ENCODE measurements at regions not wholly inside any gene's neighbourhood (a gene's known extent, or its start where the extent isn't known, plus 50 kb on each side); places are given as distances from the start of the nearest gene placed in this dataset.
A peak's percentile ranks its signal among the peaks of the same experiment; 100 is the strongest.
"Not testable (repeated sequence)": the region's sequence is repeated elsewhere in the genome, so short reads cannot be mapped to it uniquely, and the experiment has no call there.

GRCh38 chr14:105647784-105648608 lies 121.6 kb downstream of the TMEM121 start:
- TF ChIP-seq, protein P1, sequence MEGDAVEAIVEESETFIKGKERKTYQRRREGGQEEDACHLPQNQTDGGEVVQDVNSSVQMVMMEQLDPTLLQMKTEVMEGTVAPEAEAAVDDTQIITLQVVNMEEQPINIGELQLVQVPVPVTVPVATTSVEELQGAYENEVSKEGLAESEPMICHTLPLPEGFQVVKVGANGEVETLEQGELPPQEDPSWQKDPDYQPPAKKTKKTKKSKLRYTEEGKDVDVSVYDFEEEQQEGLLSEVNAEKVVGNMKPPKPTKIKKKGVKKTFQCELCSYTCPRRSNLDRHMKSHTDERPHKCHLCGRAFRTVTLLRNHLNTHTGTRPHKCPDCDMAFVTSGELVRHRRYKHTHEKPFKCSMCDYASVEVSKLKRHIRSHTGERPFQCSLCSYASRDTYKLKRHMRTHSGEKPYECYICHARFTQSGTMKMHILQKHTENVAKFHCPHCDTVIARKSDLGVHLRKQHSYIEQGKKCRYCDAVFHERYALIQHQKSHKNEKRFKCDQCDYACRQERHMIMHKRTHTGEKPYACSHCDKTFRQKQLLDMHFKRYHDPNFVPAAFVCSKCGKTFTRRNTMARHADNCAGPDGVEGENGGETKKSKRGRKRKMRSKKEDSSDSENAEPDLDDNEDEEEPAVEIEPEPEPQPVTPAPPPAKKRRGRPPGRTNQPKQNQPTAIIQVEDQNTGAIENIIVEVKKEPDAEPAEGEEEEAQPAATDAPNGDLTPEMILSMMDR (IDR thresholded peaks at IDR 0.05) = no peak
- Histone ChIP-seq H3K4me1 (no peaks in the 10 kb centered on the region), H3K27ac (no peak overlapping the region), H3K27me3 (ENCODE audit: low read depth) (no peaks in the 10 kb centered on the region), H3K4me3 (no peak overlapping the region), H3K9me3 (no peaks in the 10 kb centered on the region), H3K36me3 (no peaks in the 10 kb centered on the region)
- intact Hi-C loops (cut with DNase I) = no loop called here
- ATAC-seq (peak in 1 of 2 donors; percentile 17), DNase-seq (peak; percentile 38)

- H3K27ac ChIP-seq; ATAC-seq; intact Hi-C loops (cut with DNase I); H3K4me3 ChIP-seq; H3K4me1 ChIP-seq; H3K36me3 ChIP-seq; H3K27me3 ChIP-seq (ENCODE audit: low read depth); H3K9me3 ChIP-seq; DNase-seq: not testable (repeated sequence)
Measured at GRCh38 chr14:105648609-105649535, 122.5 kb downstream of the TMEM121 start.

GRCh38 chr14:105652317-105652716 lies 125.9 kb downstream of the TMEM121 start:
- H3K9me3 ChIP-seq; intact Hi-C loops (cut with DNase I); ATAC-seq; H3K27me3 ChIP-seq (ENCODE audit: low read depth); H3K4me3 ChIP-seq; H3K36me3 ChIP-seq; DNase-seq; H3K4me1 ChIP-seq; H3K27ac ChIP-seq: not testable (repeated sequence)

DNA sequence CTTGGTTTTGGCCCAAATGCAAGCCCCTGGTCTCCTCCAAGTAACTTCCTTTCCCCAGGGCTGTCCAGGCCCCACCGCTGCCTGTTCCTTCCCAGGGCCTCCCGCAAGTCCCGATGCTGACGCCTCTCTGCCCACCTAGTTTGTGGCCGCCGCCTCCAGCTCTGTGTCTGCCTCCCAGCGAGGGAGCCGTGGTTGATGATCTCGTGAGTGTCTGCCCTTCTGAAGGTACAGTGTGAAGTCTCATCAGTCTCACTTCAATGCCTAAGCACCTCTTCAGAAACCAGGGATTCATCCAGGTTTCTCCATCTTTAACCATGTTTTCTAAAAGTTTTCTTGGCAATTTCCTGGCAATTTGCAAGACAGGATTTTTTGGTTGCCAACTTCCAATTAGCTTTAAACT lies 127.5 kb downstream of the TMEM121 start:
- intact Hi-C loops (cut with DNase I); H3K4me1 ChIP-seq; H3K4me3 ChIP-seq; DNase-seq; H3K27ac ChIP-seq; H3K9me3 ChIP-seq; ATAC-seq; H3K27me3 ChIP-seq (ENCODE audit: low read depth); H3K36me3 ChIP-seq: not testable (repeated sequence)

DNA sequence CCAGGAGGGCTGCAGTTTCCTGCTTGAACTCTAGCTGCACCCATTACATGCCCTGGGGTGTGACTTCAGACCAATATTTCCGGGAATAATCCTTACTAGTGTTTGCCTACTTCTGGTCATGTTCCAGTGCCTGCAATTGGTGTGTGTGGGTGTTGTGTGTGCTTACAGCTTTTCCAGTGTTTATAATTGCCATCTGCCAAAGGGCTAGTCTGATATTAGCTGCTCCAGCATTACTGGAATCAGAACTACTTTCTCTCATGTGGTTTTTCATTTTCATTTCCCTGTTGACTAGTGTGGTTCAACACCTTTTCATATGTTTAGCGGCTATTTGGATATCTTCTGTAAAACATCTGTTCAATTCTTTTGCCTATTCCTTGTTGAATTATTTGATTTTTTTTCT lies 132.9 kb downstream of the TMEM121 start:
- H3K4me3 ChIP-seq; H3K9me3 ChIP-seq; H3K27me3 ChIP-seq (ENCODE audit: low read depth); H3K27ac ChIP-seq; ATAC-seq; H3K4me1 ChIP-seq; H3K36me3 ChIP-seq; DNase-seq; intact Hi-C loops (cut with DNase I): not testable (repeated sequence)

DNA sequence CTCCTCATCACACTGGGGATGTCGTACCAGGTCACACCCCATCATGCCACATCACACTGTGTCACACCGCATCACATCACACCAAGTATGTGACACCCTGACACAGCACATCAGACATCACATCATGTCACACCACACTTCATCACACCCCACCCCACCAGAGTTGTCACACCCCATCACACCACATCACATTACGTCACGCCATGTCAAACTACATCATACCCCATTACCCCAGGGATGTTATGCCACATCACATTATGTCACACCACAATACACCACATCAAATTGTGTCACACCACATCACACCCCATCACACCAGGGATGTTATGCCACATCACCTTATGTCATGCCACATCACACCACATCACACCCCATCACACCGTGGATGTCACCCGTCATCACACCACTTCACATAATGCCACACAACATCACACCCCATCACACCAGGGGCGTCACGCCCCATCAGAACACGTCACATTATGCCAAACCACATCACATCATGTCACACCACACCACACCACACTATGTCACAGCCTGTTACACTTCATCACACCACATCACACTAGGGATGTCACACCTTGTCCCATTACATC lies 133.6 kb downstream of the TMEM121 start:
- Histone ChIP-seq H3K36me3 (no peaks in the 10 kb centered on the region), H3K9me3 (no peaks in the 10 kb centered on the region), H3K4me1 (no peaks in the 10 kb centered on the region), H3K27ac (no peak overlapping the region), H3K27me3 (ENCODE audit: low read depth) (no peaks in the 10 kb centered on the region), H3K4me3 (no peak overlapping the region)
- TF ChIP-seq, protein P1 (IDR thresholded peaks at IDR 0.05) = no peak
- peak in 1 of 2 donors; percentile 13 for ATAC-seq
- intact Hi-C loops (cut with DNase I) = no loop called here
- no peak for DNase-seq

- intact Hi-C loops (cut with DNase I) = no loop called here
- no peak for DNase-seq
- H3K9me3 ChIP-seq = no peaks in the 10 kb centered on the region
- H3K4me3 ChIP-seq = no peak overlapping the region
- H3K27me3 ChIP-seq (ENCODE audit: low read depth) = no peaks in the 10 kb centered on the region
- ATAC-seq = peak in 1 of 2 donors; percentile 27
- H3K27ac ChIP-seq = no peak overlapping the region
- no peaks in the 10 kb centered on the region for H3K36me3 ChIP-seq
- TF ChIP-seq, protein P1 (IDR thresholded peaks at IDR 0.05) = no peak
- no peaks in the 10 kb centered on the region for H3K4me1 ChIP-seq
Measured at GRCh38 chr14:105660816-105661531, 134.6 kb downstream of the TMEM121 start.

DNA sequence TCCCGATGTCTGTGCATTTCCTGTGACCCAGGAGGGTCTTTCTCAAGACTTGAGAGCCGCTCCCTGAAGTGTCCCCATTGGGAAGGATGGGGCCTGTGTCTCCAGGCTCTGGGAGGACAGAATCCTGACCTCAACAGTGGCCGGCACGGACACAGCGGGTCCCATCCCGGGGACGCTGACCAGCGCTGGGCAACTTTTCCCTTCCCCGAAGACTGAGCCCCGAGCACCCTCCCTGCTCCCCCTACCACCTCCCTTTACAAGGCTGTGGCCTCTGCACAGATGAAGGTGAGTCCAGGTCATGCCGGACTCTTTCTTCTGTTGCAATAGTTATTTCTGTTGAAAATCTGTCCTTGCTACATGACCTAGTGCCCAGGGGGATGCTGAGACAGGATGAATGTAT lies 135.7 kb downstream of the TMEM121 start:
- H3K27me3 ChIP-seq (ENCODE audit: low read depth); H3K4me1 ChIP-seq; H3K36me3 ChIP-seq; H3K4me3 ChIP-seq; H3K27ac ChIP-seq; intact Hi-C loops (cut with DNase I); ATAC-seq; DNase-seq; H3K9me3 ChIP-seq: not testable (repeated sequence)

GRCh38 chr14:105662592-105662991 lies 136.2 kb downstream of the TMEM121 start:
- intact Hi-C loops (cut with DNase I); H3K27ac ChIP-seq; H3K27me3 ChIP-seq (ENCODE audit: low read depth); H3K4me3 ChIP-seq; H3K9me3 ChIP-seq; DNase-seq; ATAC-seq; H3K4me1 ChIP-seq; H3K36me3 ChIP-seq: not testable (repeated sequence)

DNA sequence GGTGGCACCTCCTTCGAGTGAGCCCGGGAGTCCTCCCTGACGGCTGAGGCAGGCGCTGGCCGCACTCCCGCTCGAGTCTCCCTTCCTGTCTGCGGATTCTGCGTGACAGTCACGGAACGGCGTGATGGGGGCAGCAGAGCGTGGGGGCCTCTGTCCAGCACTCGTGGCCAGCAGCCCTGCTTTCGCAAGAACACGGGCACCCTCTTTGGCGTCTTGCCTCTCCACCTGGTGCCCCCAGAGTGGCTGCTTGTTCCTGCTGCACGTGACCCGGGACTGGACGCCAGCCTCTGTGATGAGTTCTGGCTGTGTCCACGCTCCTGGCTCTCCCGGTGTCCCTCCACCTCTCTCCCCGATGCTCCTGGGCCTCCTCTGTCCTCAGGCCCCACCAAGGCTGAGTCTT lies 136.9 kb downstream of the TMEM121 start:
- H3K9me3 ChIP-seq; H3K36me3 ChIP-seq; intact Hi-C loops (cut with DNase I); DNase-seq; H3K27me3 ChIP-seq (ENCODE audit: low read depth); H3K4me3 ChIP-seq; H3K27ac ChIP-seq; H3K4me1 ChIP-seq; ATAC-seq: not testable (repeated sequence)

All from lower lobe of right lung (tissue), 2 donors.